ENCODE measurements at regions not wholly inside any gene's neighbourhood (a gene's known extent, or its start where the extent isn't known, plus 50 kb on each side); places are given as distances from the start of the nearest gene placed in this dataset.

- Histone ChIP-seq H3K4me3 (ENCODE audit: low read depth, low read length) (no peak overlapping the region), H3K4me2 (ENCODE audit: low read length) (no peak overlapping the region), H3K36me3 (ENCODE audit: control insufficient read depth, insufficient read depth, low read length) (no peaks in the 10 kb centered on the region), H3K4me1 (no peaks in the 10 kb centered on the region), H3K27ac (no peak overlapping the region), H3K79me2 (no peaks in the 10 kb centered on the region), H3K9me3 (ENCODE audit: control insufficient read depth, low read length) (no peaks in the 10 kb centered on the region), H3K9ac (no peak overlapping the region), H3K27me3 (ENCODE audit: control insufficient read depth, insufficient read depth, low read length) (no peaks in the 10 kb centered on the region), H2AFZ (no peak overlapping the region)
- TF ChIP-seq CTCF (IDR thresholded peaks at IDR 0.05) = no peak
Measured at GRCh38 chr3:27617552-27617951, 104.6 kb downstream of the EOMES start.

GRCh38 chr3:27616031-27616430 is 106.1 kb downstream of the EOMES start:
- TF ChIP-seq CTCF (IDR thresholded peaks at IDR 0.05) = no peak
- no peak overlapping the region for H2AFZ ChIP-seq

GRCh38 chr3:27615555-27615954 is 106.6 kb downstream of the EOMES start:
- Histone ChIP-seq H3K4me1 (no peaks in the 10 kb centered on the region), H3K36me3 (ENCODE audit: control insufficient read depth, insufficient read depth, low read length) (no peaks in the 10 kb centered on the region), H3K4me3 (ENCODE audit: low read depth, low read length) (no peak overlapping the region), H3K27me3 (ENCODE audit: control insufficient read depth, insufficient read depth, low read length) (no peaks in the 10 kb centered on the region), H2AFZ (no peak overlapping the region), H3K9ac (no peak overlapping the region), H3K9me3 (ENCODE audit: control insufficient read depth, low read length) (no peaks in the 10 kb centered on the region), H3K27ac (no peak overlapping the region), H3K4me2 (ENCODE audit: low read length) (no peak overlapping the region), H3K79me2 (no peaks in the 10 kb centered on the region)
- TF ChIP-seq CTCF (IDR thresholded peaks at IDR 0.05) = no peak

More at GRCh38 chr3:27616031-27616430, 106.1 kb downstream of the EOMES start:
- H3K36me3 ChIP-seq (ENCODE audit: control insufficient read depth, insufficient read depth, low read length) = no peaks in the 10 kb centered on the region
- H3K27me3 ChIP-seq (ENCODE audit: control insufficient read depth, insufficient read depth, low read length) = no peaks in the 10 kb centered on the region
- no peaks in the 10 kb centered on the region for H3K79me2 ChIP-seq
- no peaks in the 10 kb centered on the region for H3K4me1 ChIP-seq
- no peak overlapping the region for H3K27ac ChIP-seq
- no peak overlapping the region for H3K9ac ChIP-seq
- no peak overlapping the region for H3K4me3 ChIP-seq (ENCODE audit: low read depth, low read length)
- no peak overlapping the region for H3K4me2 ChIP-seq (ENCODE audit: low read length)
- H3K9me3 ChIP-seq (ENCODE audit: control insufficient read depth, low read length) = no peaks in the 10 kb centered on the region

GRCh38 chr3:27614592-27614991 is 107.5 kb downstream of the EOMES start:
- Histone ChIP-seq H3K27ac (no peak overlapping the region), H3K27me3 (ENCODE audit: control insufficient read depth, insufficient read depth, low read length) (no peaks in the 10 kb centered on the region), H3K4me1 (no peaks in the 10 kb centered on the region), H3K9ac (no peak overlapping the region), H3K4me3 (ENCODE audit: low read depth, low read length) (no peak overlapping the region), H2AFZ (no peak overlapping the region), H3K4me2 (ENCODE audit: low read length) (no peak overlapping the region), H3K9me3 (ENCODE audit: control insufficient read depth, low read length) (no peaks in the 10 kb centered on the region), H3K36me3 (ENCODE audit: control insufficient read depth, insufficient read depth, low read length) (no peaks in the 10 kb centered on the region), H3K79me2 (no peaks in the 10 kb centered on the region)
- no peak for TF ChIP-seq CTCF (IDR thresholded peaks at IDR 0.05)

- H3K27ac ChIP-seq = no peak overlapping the region
- H3K4me3 ChIP-seq (ENCODE audit: low read depth, low read length) = no peak overlapping the region
- no peaks in the 10 kb centered on the region for H3K9me3 ChIP-seq (ENCODE audit: control insufficient read depth, low read length)
- no peak overlapping the region for H3K4me2 ChIP-seq (ENCODE audit: low read length)
- H2AFZ ChIP-seq = no peak overlapping the region
- H3K36me3 ChIP-seq (ENCODE audit: control insufficient read depth, insufficient read depth, low read length) = no peaks in the 10 kb centered on the region
- no peak overlapping the region for H3K9ac ChIP-seq
- no peak for TF ChIP-seq CTCF (IDR thresholded peaks at IDR 0.05)
- no peaks in the 10 kb centered on the region for H3K4me1 ChIP-seq
- H3K27me3 ChIP-seq (ENCODE audit: control insufficient read depth, insufficient read depth, low read length) = no peaks in the 10 kb centered on the region
- H3K79me2 ChIP-seq = no peaks in the 10 kb centered on the region
Measured at GRCh38 chr3:27613846-27614500, 108.2 kb downstream of the EOMES start.

Measured in parathyroid adenoma (tissue), 2 donors.